Stomach (tissue), 8 donors: ENCODE measurements at regions not wholly inside any gene's neighbourhood (a gene's known extent, or its start where the extent isn't known, plus 50 kb on each side); places are given as distances from the start of the nearest gene placed in this dataset.

Experiments
- DNase-seq, 2 donors: peaks; one replicate each; pipeline versions ENCODE4 v3.0.0 to v3.0.0-alpha.2; 2013 to 2019
- H3K27ac ChIP-seq, 5 donors: fragments of 200-600 bp in 4 of 5; sonication (generic) in 4 of 5; one replicate each; pipeline ENCODE4 v1.5.1; 2013 to 2019; ENCODE audit warnings: mild to moderate bottlenecking in 1 of 5, moderate library complexity in 1 of 5
- H3K27me3 ChIP-seq, 3 donors: fragments of 200-600 bp; sonication (generic); one replicate each; pipeline ENCODE4 v1.5.1; 2017 to 2019; ENCODE audit warnings: mixed run types in 1 of 3
- H3K36me3 ChIP-seq, 4 donors: fragments of 200-600 bp; sonication (generic); 1 replicate in 3 of 4; 2 replicates in 1 of 4; pipeline ENCODE4 v1.5.1; 2016 to 2019
- H3K4me1 ChIP-seq, 4 donors: fragments of 200-600 bp; sonication (generic); one replicate each; pipeline ENCODE4 v1.5.1; 2016 to 2019
- H3K4me3 ChIP-seq, 4 donors: fragments of 200-600 bp; sonication (generic) in 3 of 4; one replicate each; pipeline ENCODE4 v1.5.1; 2016 to 2019; ENCODE audit warnings: mild to moderate bottlenecking in 1 of 4
- H3K9me3 ChIP-seq, 4 donors: fragments of 200-600 bp; sonication (generic); one replicate each; pipeline ENCODE4 v1.5.1; 2016 to 2019
- EP300 ChIP-seq: sonication (generic); formaldehyde crosslinking; IDR thresholded peaks from one replicate; pipeline ENCODE4 v1.6.1; 2017; ENCODE audit warnings: antibody characterized with exemption
- POLR2A ChIP-seq, 4 donors: fragments of 450-650 bp; IDR thresholded peaks; one replicate each; pipeline ENCODE4 v1.6.1; 2016; ENCODE audit warnings: antibody characterized with exemption in 4 of 4, control low read depth in 2 of 4, mild to moderate bottlenecking in 1 of 4, moderate library complexity in 1 of 4
- POLR2AphosphoS5 ChIP-seq, 3 donors: sonication (generic); formaldehyde crosslinking; IDR thresholded peaks; one replicate each; pipeline ENCODE4 v1.6.1; 2016; ENCODE audit warnings: antibody characterized with exemption in 3 of 3
- WGBS, 5 donors: extraction: QIAGEN DNeasy Blood & Tissue Kit in 3 of 5; methylation state at CpG; one replicate each; pipeline versions ENCODE4 v1.1.5 to v1.1.7; 2013 to 2018; 5-methylcytosine and 5-hydroxymethylcytosine counted together
- intact Hi-C: fragments of 100-400 bp; cut with DNase I; formaldehyde crosslinking; loops from one replicate; pipeline ENCODE4 v1.15.1; 2023; ENCODE audit warnings: low total_unique reads
- TF ChIP-seq, protein P1 (sequence below), 7 experiments: fragments of 450-650 bp in 4 of 7; fragments of 200-600 bp in 3 of 7; sonication (generic) in 3 of 7; IDR thresholded peaks; one replicate each; pipeline ENCODE4 v1.5.1; 2016 to 2019; ENCODE audit warnings: antibody characterized with exemption in 7 of 7, control low read depth in 2 of 7, mild to moderate bottlenecking in 1 of 7
- donor health status: healthy with polysubstance abuse.
- donor health status: Bipolar disorder and iron deficiency.
- donor health status: healthy.

DNA sequence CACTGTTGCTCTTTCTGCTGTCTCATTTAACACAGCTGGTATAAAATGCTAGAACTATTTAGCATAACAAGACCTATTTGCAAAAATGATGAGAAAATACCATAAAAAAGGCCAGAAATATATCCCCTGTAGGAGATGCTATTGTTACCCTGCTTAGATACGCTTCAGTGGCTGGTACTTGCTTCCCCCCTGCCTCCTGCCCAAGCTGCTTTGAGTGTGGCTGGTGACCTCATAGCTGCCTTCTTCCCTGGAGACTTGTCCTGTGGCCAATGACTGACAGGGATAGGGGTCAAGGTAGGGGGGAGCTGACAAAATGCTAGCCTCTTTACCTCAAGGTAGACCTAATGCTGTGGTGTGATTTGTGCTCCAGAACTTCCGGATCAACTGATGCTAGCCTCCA lies 150.2 kb upstream of the ZEB2 start:
- H3K4me1 ChIP-seq, result no peaks in the 10 kb centered on the region
- intact Hi-C loops, result no loop called here

DNA sequence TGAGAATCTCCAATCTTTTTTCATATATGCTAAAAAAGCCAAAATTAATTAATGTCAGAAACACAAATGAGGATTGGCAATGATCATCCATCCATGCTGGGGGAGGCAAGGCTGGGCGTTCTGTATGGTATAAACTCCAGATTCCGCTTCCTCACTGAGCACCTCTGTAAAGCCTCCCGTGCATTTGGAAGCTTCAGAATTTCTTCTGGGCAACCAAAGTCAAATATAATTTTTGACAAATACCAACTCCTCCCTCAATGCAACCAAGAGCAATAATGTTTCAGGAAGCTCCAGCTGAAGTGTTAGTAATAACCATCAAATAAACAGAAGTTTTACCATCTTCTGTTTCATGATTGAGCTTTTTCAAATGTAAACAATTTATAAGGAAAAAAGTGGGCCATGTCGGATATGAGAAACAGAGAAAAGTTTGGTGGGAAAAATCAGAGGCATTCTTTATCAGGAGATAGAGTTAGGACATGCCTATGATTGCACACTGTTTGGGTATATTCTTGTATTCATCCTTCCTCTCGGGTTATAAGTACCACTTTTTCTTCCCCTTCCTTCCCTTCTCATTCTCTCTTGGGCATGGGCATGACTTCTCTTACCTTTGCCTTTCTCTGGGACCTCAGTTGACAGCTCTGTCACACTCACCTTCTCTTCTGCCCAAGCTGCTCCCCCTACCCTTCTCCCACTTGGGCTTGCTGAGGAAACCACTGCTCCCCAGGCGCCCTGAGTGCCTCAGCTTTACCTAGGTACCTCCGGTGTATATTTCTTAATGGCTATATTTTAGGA lies 149.5 kb upstream of the ZEB2 start:
- WGBS, 5 donors, result 88 to 93% (median 91%) methylated on average over 7 of the region's 7 CpGs
- no peaks in the 10 kb centered on the region for H3K9me3 ChIP-seq
- no peaks in the 10 kb centered on the region for H3K4me1 ChIP-seq
- TF ChIP-seq EP300 (no peak), POLR2AphosphoS5 (IDR thresholded peaks at IDR 0.05) (no peak), POLR2A (IDR thresholded peaks at IDR 0.05) (no peak)
- TF ChIP-seq, protein P1, sequence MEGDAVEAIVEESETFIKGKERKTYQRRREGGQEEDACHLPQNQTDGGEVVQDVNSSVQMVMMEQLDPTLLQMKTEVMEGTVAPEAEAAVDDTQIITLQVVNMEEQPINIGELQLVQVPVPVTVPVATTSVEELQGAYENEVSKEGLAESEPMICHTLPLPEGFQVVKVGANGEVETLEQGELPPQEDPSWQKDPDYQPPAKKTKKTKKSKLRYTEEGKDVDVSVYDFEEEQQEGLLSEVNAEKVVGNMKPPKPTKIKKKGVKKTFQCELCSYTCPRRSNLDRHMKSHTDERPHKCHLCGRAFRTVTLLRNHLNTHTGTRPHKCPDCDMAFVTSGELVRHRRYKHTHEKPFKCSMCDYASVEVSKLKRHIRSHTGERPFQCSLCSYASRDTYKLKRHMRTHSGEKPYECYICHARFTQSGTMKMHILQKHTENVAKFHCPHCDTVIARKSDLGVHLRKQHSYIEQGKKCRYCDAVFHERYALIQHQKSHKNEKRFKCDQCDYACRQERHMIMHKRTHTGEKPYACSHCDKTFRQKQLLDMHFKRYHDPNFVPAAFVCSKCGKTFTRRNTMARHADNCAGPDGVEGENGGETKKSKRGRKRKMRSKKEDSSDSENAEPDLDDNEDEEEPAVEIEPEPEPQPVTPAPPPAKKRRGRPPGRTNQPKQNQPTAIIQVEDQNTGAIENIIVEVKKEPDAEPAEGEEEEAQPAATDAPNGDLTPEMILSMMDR (IDR thresholded peaks at IDR 0.05), result no peak
- H3K36me3 ChIP-seq, result no peaks in the 10 kb centered on the region
- intact Hi-C loops, result no loop called here
- H3K4me3 ChIP-seq, result no peak overlapping the region
- DNase-seq, result no peak
- H3K27ac ChIP-seq, result no peak overlapping the region
- H3K27me3 ChIP-seq, result no peaks in the 10 kb centered on the region

More for the DNA sequence above, 150.2 kb upstream of the ZEB2 start:
- no peaks in the 10 kb centered on the region for H3K36me3 ChIP-seq
- H3K27ac ChIP-seq, result no peak overlapping the region
- TF ChIP-seq, protein P1 (IDR thresholded peaks at IDR 0.05), result no peak
- TF ChIP-seq EP300, result no peak
- no peak for TF ChIP-seq POLR2A (IDR thresholded peaks at IDR 0.05)
- TF ChIP-seq POLR2AphosphoS5 (IDR thresholded peaks at IDR 0.05), result no peak
- DNase-seq, result no peak
- no peak overlapping the region for H3K4me3 ChIP-seq
- H3K9me3 ChIP-seq, result no peaks in the 10 kb centered on the region
- WGBS, 5 donors, result 75 to 97% (median 85%) methylated on average over 2 of the region's 2 CpGs
- H3K27me3 ChIP-seq, result no peaks in the 10 kb centered on the region

DNA sequence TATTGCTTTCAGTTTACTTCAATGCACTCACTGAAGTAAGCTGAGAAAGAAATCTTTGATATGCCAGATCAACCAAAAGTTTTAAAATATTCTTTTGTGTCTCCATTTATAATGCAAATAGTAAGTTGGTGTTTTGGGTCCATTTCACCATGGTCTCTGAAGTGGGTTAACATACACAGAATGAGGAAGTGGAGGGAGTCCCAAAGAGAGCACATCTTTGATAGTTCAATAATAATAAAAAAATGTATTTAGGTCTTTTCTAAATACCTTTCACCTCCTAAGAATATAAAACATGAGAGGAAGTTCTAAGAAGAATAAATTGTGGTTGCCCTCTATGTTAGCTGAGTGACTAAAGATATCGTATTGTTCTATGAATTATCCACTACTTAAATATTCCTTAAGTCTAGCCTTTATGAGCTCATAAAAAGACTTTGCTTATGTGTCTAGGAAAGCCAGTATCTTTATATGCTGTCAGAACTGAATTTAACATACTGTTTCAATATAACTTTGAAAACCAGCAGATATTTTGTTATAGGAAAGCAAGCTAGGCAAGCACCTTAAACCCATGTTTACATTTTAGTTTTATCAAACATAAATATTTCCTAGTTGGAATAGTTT lies 148.7 kb upstream of the ZEB2 start:
- no peaks in the 10 kb centered on the region for H3K27me3 ChIP-seq
- H3K36me3 ChIP-seq, result no peaks in the 10 kb centered on the region
- no peak overlapping the region for H3K4me3 ChIP-seq
- WGBS, 5 donors, result 41 to 70% (median 60%) methylated on average over 1 of the region's 1 CpG
- intact Hi-C loops, result no loop called here
- no peak for DNase-seq
- TF ChIP-seq, protein P1 (IDR thresholded peaks at IDR 0.05), result no peak
- no peak for TF ChIP-seq EP300
- no peak for TF ChIP-seq POLR2AphosphoS5 (IDR thresholded peaks at IDR 0.05)
- no peak for TF ChIP-seq POLR2A (IDR thresholded peaks at IDR 0.05)
- H3K27ac ChIP-seq, result no peak overlapping the region
- H3K4me1 ChIP-seq, result no peaks in the 10 kb centered on the region
- H3K9me3 ChIP-seq, result no peaks in the 10 kb centered on the region

DNA sequence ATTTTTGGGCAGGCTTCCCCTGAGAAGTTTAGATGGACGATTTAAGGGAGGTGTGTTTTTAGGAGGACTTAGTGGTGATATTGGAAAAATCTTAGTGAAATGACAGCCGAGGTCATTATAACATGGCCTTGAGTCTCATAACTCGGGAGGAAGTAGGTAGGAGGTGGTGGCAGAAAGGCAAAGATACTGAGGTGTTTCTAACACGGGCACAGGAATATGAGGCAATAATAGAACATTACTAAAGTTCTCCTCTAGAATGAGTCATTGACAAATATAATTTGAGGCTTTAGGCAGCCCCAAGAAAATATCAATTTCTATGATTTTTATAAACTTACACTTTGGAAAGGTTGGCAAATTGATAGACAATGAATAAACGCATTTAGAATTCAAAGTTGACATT lies 146.1 kb upstream of the ZEB2 start:
- no peak for TF ChIP-seq POLR2A (IDR thresholded peaks at IDR 0.05)
- TF ChIP-seq EP300, result no peak
- no peak for TF ChIP-seq POLR2AphosphoS5 (IDR thresholded peaks at IDR 0.05)
- no peak for DNase-seq
- H3K27me3 ChIP-seq, result no peaks in the 10 kb centered on the region
- 56 to 76% (median 70%) methylated on average over 5 of the region's 5 CpGs for WGBS, 5 donors
- no peak overlapping the region for H3K4me3 ChIP-seq
- no peaks in the 10 kb centered on the region for H3K9me3 ChIP-seq
- no peaks in the 10 kb centered on the region for H3K4me1 ChIP-seq
- intact Hi-C loops, result no loop called here
- H3K27ac ChIP-seq, result no peak overlapping the region
- no peaks in the 10 kb centered on the region for H3K36me3 ChIP-seq

DNA sequence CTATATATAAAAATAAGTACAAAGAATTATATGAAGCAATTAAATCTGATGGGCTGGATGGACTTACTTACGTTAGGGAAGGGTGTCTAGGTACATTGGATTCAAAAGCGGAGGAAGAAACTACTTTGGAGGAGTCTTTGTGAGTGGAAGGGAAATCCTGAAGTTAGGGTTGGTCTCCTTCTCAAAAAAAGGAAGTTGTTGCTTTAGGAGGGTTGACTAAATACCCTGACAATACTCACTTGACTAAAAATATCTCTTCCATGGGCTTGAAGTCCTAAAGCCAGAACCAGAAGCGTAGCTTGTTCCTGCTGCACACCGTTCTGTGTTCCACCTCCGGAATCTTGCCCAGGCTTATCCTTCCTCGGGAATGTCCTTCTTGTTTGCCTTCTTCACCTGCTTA lies 143.3 kb upstream of the ZEB2 start:
- no peak for DNase-seq
- TF ChIP-seq EP300, result no peak
- TF ChIP-seq, protein P1 (IDR thresholded peaks at IDR 0.05), result no peak
- TF ChIP-seq POLR2AphosphoS5 (IDR thresholded peaks at IDR 0.05), result no peak
- TF ChIP-seq POLR2A (IDR thresholded peaks at IDR 0.05), result no peak
- Histone ChIP-seq H3K4me1 (no peaks in the 10 kb centered on the region), H3K27ac (no peak overlapping the region), H3K9me3 (no peaks in the 10 kb centered on the region), H3K27me3 (no peaks in the 10 kb centered on the region), H3K36me3 (no peaks in the 10 kb centered on the region), H3K4me3 (no peak overlapping the region)
- intact Hi-C loops, result no loop called here
- WGBS, 5 donors, result 78 to 86% (median 84%) methylated on average over 6 of the region's 6 CpGs
